Stimulated activated naive CD4-positive, alpha-beta T cell (primary cell): ENCODE measurements at regions not wholly inside any gene's neighbourhood (a gene's known extent, or its start where the extent isn't known, plus 50 kb on each side); places are given as distances from the start of the nearest gene placed in this dataset.

Experiments
- DNase-seq, 6 experiments: peaks; one replicate each; lab custom pipeline; 2025; lab: John Stamatoyannopoulos, UW

- DNase-seq, result no peak
Observed at GRCh38 chr13:26155568-26155967, 66.5 kb downstream of the RNF6 start.

GRCh38 chr13:26133851-26134250 lies 82.0 kb upstream of the SHISA2 start:
- DNase-seq, result peak in 1 of 6 experiments; percentile 1

GRCh38 chr13:26133286-26133685 lies 81.5 kb upstream of the SHISA2 start:
- no peak for DNase-seq

- DNase-seq, result no peak
Observed at GRCh38 chr13:26132756-26133155, 80.9 kb upstream of the SHISA2 start.

GRCh38 chr13:26128676-26129075 lies 76.9 kb upstream of the SHISA2 start:
- DNase-seq, result no peak

- no peak for DNase-seq
Observed at GRCh38 chr13:26117620-26118019, 65.8 kb upstream of the SHISA2 start.

GRCh38 chr13:26112843-26113242 lies 61.0 kb upstream of the SHISA2 start:
- no peak for DNase-seq

GRCh38 chr13:26111797-26112196 lies 60.0 kb upstream of the SHISA2 start:
- DNase-seq, result no peak
